Ovary (tissue), 7 donors: ENCODE measurements at regions not wholly inside any gene's neighbourhood (a gene's known extent, or its start where the extent isn't known, plus 50 kb on each side); places are given as distances from the start of the nearest gene placed in this dataset.

Experiments
- DNase-seq, 5 donors: peaks; one replicate each; pipeline ENCODE4 v3.0.0-alpha.2; 2019 to 2020
- H3K27ac ChIP-seq, 2 donors: fragments of 200-600 bp; one replicate each; pipeline versions ENCODE4 v1.5.1 to v1.8.0; 2019 to 2022
- H3K27me3 ChIP-seq: fragments of 200-600 bp; one replicate; pipeline ENCODE4 v1.8.0; 2022
- H3K36me3 ChIP-seq: fragments of 200-600 bp; sonication (generic); one replicate; pipeline ENCODE4 v1.5.1; 2019
- H3K4me1 ChIP-seq: one replicate; pipeline ENCODE4 v1.8.1; 2013; ENCODE audit warnings: mild to moderate bottlenecking, moderate library complexity; ENCODE audit not compliant: insufficient read depth
- H3K4me3 ChIP-seq: fragments of 200-600 bp; sonication (generic); one replicate; pipeline ENCODE4 v1.5.1; 2017
- H3K9me3 ChIP-seq, 2 donors: fragments of 200-600 bp in 1 of 2; sonication (generic) in 1 of 2; one replicate each; pipeline versions ENCODE4 v1.5.1 to v1.8.1; 2013 to 2019; ENCODE audit warnings: mild to moderate bottlenecking in 1 of 2, moderate library complexity in 1 of 2
- CTCF ChIP-seq, 3 donors: fragments of 450-650 bp in 2 of 3; fragments of 200-600 bp in 1 of 3; IDR thresholded peaks; one replicate each; pipeline versions ENCODE4 v1.5.1 to v1.8.0; 2016 to 2022; ENCODE audit warnings: antibody characterized with exemption in 3 of 3, mild to moderate bottlenecking in 1 of 3
- EP300 ChIP-seq: sonication (generic); formaldehyde crosslinking; IDR thresholded peaks from one replicate; pipeline ENCODE4 v1.6.1; 2017; ENCODE audit warnings: antibody characterized with exemption
- POLR2A ChIP-seq: fragments of 450-650 bp; IDR thresholded peaks from one replicate; pipeline ENCODE4 v1.6.1; 2017; ENCODE audit warnings: antibody characterized with exemption, mild to moderate bottlenecking, moderate library complexity
- WGBS, 3 donors: extraction: QIAGEN DNeasy Blood & Tissue Kit in 1 of 3; methylation state at CpG; one replicate each; pipeline versions ENCODE4 v1.1.5 to v1.1.7; 2013 to 2017; 5-methylcytosine and 5-hydroxymethylcytosine counted together
- intact Hi-C, 4 donors: fragments of 100-400 bp; cut with DNase I; formaldehyde crosslinking; loops; one replicate each; pipeline versions ENCODE4 v1.11.0 to v1.15.1; 2022 to 2023
- donor health status: DM: no; HTN: no; CAD: no; lungs with moderate emphysema.
- donor health status: DM: no; HTN: no; CAD: no.
- donor health status: Bipolar disorder and iron deficiency.
- donor health status: DM: no; HTN: no; CAD: no.
- donor health status: DM: yes; HTN: yes; CAD: no.

- no peaks in the 10 kb centered on the region for H3K36me3 ChIP-seq
- no peak for DNase-seq
- TF ChIP-seq POLR2A (no peak), CTCF (IDR thresholded peaks at IDR 0.05) (no peak)
- intact Hi-C loops: no loop called here
- no peak overlapping the region for H3K27ac ChIP-seq
- H3K4me3 ChIP-seq: no peak overlapping the region
- H3K9me3 ChIP-seq: no peaks in the 10 kb centered on the region
- WGBS, 3 donors: 78 to 89% (median 84%) methylated on average over 2 of the region's 2 CpGs
- no peaks in the 10 kb centered on the region for H3K27me3 ChIP-seq
- H3K4me1 ChIP-seq: no peaks in the 10 kb centered on the region
Observed at GRCh38 chr18:61082976-61083630, 250.1 kb upstream of the CDH20 start.

- 82 to 87% (median 83%) methylated on average over 3 of the region's 3 CpGs for whole genome bisulfite sequencing, 3 donors
- intact Hi-C loops: no loop called here
- Histone ChIP-seq H3K27ac (no peak overlapping the region), H3K4me1 (no peaks in the 10 kb centered on the region), H3K27me3 (no peaks in the 10 kb centered on the region), H3K4me3 (no peak overlapping the region), H3K9me3 (no peaks in the 10 kb centered on the region), H3K36me3 (no peaks in the 10 kb centered on the region)
- DNase-seq: no peak
- TF ChIP-seq POLR2A (no peak), EP300 (no peak), CTCF (IDR thresholded peaks at IDR 0.05) (no peak)
Observed at GRCh38 chr18:61085036-61085435, 248.2 kb upstream of the CDH20 start.

GRCh38 chr18:61085761-61086160, 247.5 kb upstream of the CDH20 start:
- Histone ChIP-seq H3K27me3 (no peaks in the 10 kb centered on the region), H3K9me3 (no peaks in the 10 kb centered on the region), H3K4me1 (no peaks in the 10 kb centered on the region), H3K4me3 (no peak overlapping the region), H3K27ac (no peak overlapping the region), H3K36me3 (no peaks in the 10 kb centered on the region)
- no peak for DNase-seq
- TF ChIP-seq CTCF (IDR thresholded peaks at IDR 0.05) (no peak), EP300 (no peak), POLR2A (no peak)
- intact Hi-C loops: no loop called here

GRCh38 chr18:61086657-61087056, 246.6 kb upstream of the CDH20 start:
- Histone ChIP-seq H3K36me3 (no peaks in the 10 kb centered on the region), H3K27me3 (no peaks in the 10 kb centered on the region), H3K27ac (no peak overlapping the region), H3K9me3 (no peaks in the 10 kb centered on the region), H3K4me3 (no peak overlapping the region), H3K4me1 (no peaks in the 10 kb centered on the region)
- no peak for DNase-seq
- intact Hi-C loops: no loop called here
- 94 to 99% (median 99%) methylated on average over 4 of the region's 4 CpGs for WGBS, 3 donors
- TF ChIP-seq EP300 (no peak), CTCF (IDR thresholded peaks at IDR 0.05) (no peak), POLR2A (no peak)

GRCh38 chr18:61091379-61091778, 241.9 kb upstream of the CDH20 start:
- no peaks in the 10 kb centered on the region for H3K36me3 ChIP-seq
- H3K4me1 ChIP-seq: no peaks in the 10 kb centered on the region
- H3K9me3 ChIP-seq: no peaks in the 10 kb centered on the region
- no peak for DNase-seq
- no peak overlapping the region for H3K27ac ChIP-seq
- TF ChIP-seq EP300: no peak
- TF ChIP-seq CTCF (IDR thresholded peaks at IDR 0.05): no peak
- TF ChIP-seq POLR2A: no peak
- no peak overlapping the region for H3K4me3 ChIP-seq
- WGBS, 3 donors: 78 to 93% (median 88%) methylated on average over 1 of the region's 1 CpG
- intact Hi-C loops: no loop called here
- no peaks in the 10 kb centered on the region for H3K27me3 ChIP-seq
